H1 (cell line): ENCODE measurements at regions not wholly inside any gene's neighbourhood (a gene's known extent, or its start where the extent isn't known, plus 50 kb on each side); places are given as distances from the start of the nearest gene placed in this dataset.

Experiments used
- CTCF ChIA-PET: fragments of 300-600 bp; sonication (Branson Sonifier 250); formaldehyde crosslinking; loops from one replicate; lab custom pipeline; 2021; ENCODE audit not compliant: partially characterized antibody; lab: Charles Lee
- POLR2A ChIA-PET: fragments of 300-600 bp; sonication (Branson Sonifier 250); formaldehyde crosslinking; loops from one replicate; lab custom pipeline; 2021; ENCODE audit warnings: inconsistent platforms; ENCODE audit not compliant: partially characterized antibody; lab: Charles Lee
- DNase-seq, 2 experiments: peaks; one replicate each; pipeline versions ENCODE4 v3.0.0 to v3.0.0-alpha.2; 2010 to 2022; ENCODE audit warnings: low spot score in 2 of 2, low read depth in 1 of 2, mixed read lengths in 1 of 2
- FAIRE-seq: peaks from 2 replicates; lab custom pipeline; 2011; peaks lifted over from hg19 to GRCh38; lab: Jason Lieb, UNC
- H2AFZ ChIP-seq: 2 replicates; pipeline ENCODE4 v1.8.1; 2012; ENCODE audit warnings: low read length, inconsistent platforms
- H2AK5ac ChIP-seq: 2 replicates; pipeline ENCODE4 v1.6.1; 2013; ENCODE audit warnings: low read depth, low read length
- H2BK120ac ChIP-seq: replicated peaks from 2 replicates; pipeline ENCODE3; 2013; ENCODE audit warnings: low read depth, low read length, inconsistent platforms
- H2BK12ac ChIP-seq: 2 replicates; pipeline ENCODE4 v1.6.1; 2013; ENCODE audit warnings: low read depth, low read length
- H2BK15ac ChIP-seq: 2 replicates; pipeline ENCODE4 v1.6.1; 2013; ENCODE audit warnings: low read length
- H2BK20ac ChIP-seq: 2 replicates; pipeline ENCODE4 v1.6.1; 2013; ENCODE audit warnings: low read length
- H2BK5ac ChIP-seq: 2 replicates; pipeline ENCODE4 v1.6.1; 2013; ENCODE audit warnings: low read depth, low read length
- H3K14ac ChIP-seq: 2 replicates; pipeline ENCODE4 v1.6.1; 2013; ENCODE audit warnings: inconsistent platforms; ENCODE audit not compliant: insufficient read length
- H3K18ac ChIP-seq: 2 replicates; pipeline ENCODE4 v1.6.1; 2013; ENCODE audit warnings: low read length; ENCODE audit errors: extremely low read depth
- H3K23ac ChIP-seq: 2 replicates; pipeline ENCODE4 v1.6.1; 2013; ENCODE audit warnings: inconsistent platforms; ENCODE audit not compliant: insufficient read length
- H3K23me2 ChIP-seq: 2 replicates; pipeline ENCODE4 v1.6.1; 2013; ENCODE audit warnings: low read depth, low read length
- H3K27ac ChIP-seq: 2 replicates; pipeline ENCODE4 v1.6.1; 2011; ENCODE audit warnings: low read depth, low read length, inconsistent platforms
- H3K27me3 ChIP-seq, 4 experiments: replicated peaks in 1 of 4; 1 replicate in 1 of 4; 2 replicates in 3 of 4; pipeline versions ENCODE4 v1.6.1 to v1.8.1; 2011 to 2013; ENCODE audit warnings: low read length in 3 of 4, mild to moderate bottlenecking in 3 of 4, inconsistent platforms in 2 of 4, mixed read lengths in 2 of 4, moderate library complexity in 1 of 4; ENCODE audit not compliant: control insufficient read depth in 3 of 4, insufficient read depth in 3 of 4; ENCODE audit errors: extremely low read depth in 1 of 4
- H3K36me3 ChIP-seq, 4 experiments: 2 replicates each; pipeline versions ENCODE4 v1.6.1 to v1.8.1; 2011 to 2013; ENCODE audit warnings: mild to moderate bottlenecking in 4 of 4, low read length in 3 of 4, moderate library complexity in 2 of 4, control low read depth in 1 of 4, inconsistent platforms in 1 of 4; ENCODE audit not compliant: insufficient read depth in 4 of 4, control insufficient read depth in 2 of 4
- H3K4ac ChIP-seq: replicated peaks from 2 replicates; pipeline ENCODE3; 2013; ENCODE audit warnings: low read length, low read depth, mixed read lengths, inconsistent platforms; ENCODE audit not compliant: insufficient read length
- H3K4me1 ChIP-seq, 4 experiments: replicated peaks in 1 of 4; 1 replicate in 1 of 4; 2 replicates in 3 of 4; pipeline versions ENCODE4 v1.6.1 to v1.8.1; 2011 to 2013; ENCODE audit warnings: low read length in 3 of 4, inconsistent platforms in 2 of 4, mixed read lengths in 1 of 4; ENCODE audit not compliant: insufficient read depth in 4 of 4, control insufficient read depth in 3 of 4
- H3K4me2 ChIP-seq, 2 experiments: 2 replicates each; pipeline versions ENCODE4 v1.6.1 to v1.8.1; 2011 to 2013; ENCODE audit warnings: low read depth in 2 of 2, low read length in 2 of 2, control low read depth in 1 of 2, inconsistent platforms in 1 of 2, mild to moderate bottlenecking in 1 of 2; ENCODE audit not compliant: insufficient read depth in 1 of 2
- H3K4me3 ChIP-seq, 4 experiments: fragments of 200-600, 300-600 bp in 1 of 4; sonication (generic), shearing (Covaris generic), sonication (Bioruptor Twin) in 1 of 4; 2 replicates each; pipeline versions ENCODE4 v1.5.1 to v1.8.1; 2011 to 2016; ENCODE audit warnings: low read length in 4 of 4, low read depth in 3 of 4, control low read depth in 2 of 4, inconsistent platforms in 2 of 4, mild to moderate bottlenecking in 2 of 4, mixed read lengths in 1 of 4, moderate library complexity in 1 of 4; ENCODE audit not compliant: insufficient read depth in 2 of 4; ENCODE audit errors: extremely low read depth in 1 of 4
- H3K56ac ChIP-seq: replicated peaks from 2 replicates; pipeline ENCODE3; 2013; ENCODE audit warnings: low read depth, mild to moderate bottlenecking, mixed read lengths, low read length, inconsistent platforms; ENCODE audit not compliant: insufficient read length
- H3K79me1 ChIP-seq: 2 replicates; pipeline ENCODE4 v1.6.1; 2013; ENCODE audit warnings: low read depth, low read length, control low read depth
- H3K79me2 ChIP-seq, 2 experiments: 2 replicates each; pipeline versions ENCODE4 v1.6.1 to v1.8.1; 2012 to 2013; ENCODE audit warnings: low read length in 2 of 2, mild to moderate bottlenecking in 2 of 2, inconsistent platforms in 1 of 2; ENCODE audit not compliant: insufficient read depth in 2 of 2, control insufficient read depth in 1 of 2
- H3K9ac ChIP-seq, 4 experiments: replicated peaks in 1 of 4; 1 replicate in 1 of 4; 2 replicates in 3 of 4; pipeline versions ENCODE4 v1.6.1 to v1.8.1; 2011 to 2013; ENCODE audit warnings: low read depth in 3 of 4, low read length in 3 of 4, control low read depth in 2 of 4, mild to moderate bottlenecking in 2 of 4, moderate library complexity in 2 of 4, inconsistent platforms in 1 of 4; ENCODE audit errors: extremely low read depth in 1 of 4
- H3K9me3 ChIP-seq, 2 experiments: 2 replicates each; pipeline versions ENCODE4 v1.6.1 to v1.8.1; 2012 to 2013; ENCODE audit warnings: mild to moderate bottlenecking in 2 of 2, moderate library complexity in 2 of 2, control low read depth in 1 of 2, inconsistent platforms in 1 of 2, low read depth in 1 of 2, low read length in 1 of 2, mixed read lengths in 1 of 2; ENCODE audit not compliant: insufficient read depth in 2 of 2
- H4K20me1 ChIP-seq, 2 experiments: replicated peaks in 1 of 2; 2 replicates each; pipeline versions ENCODE3 to v1.8.1; 2011 to 2013; ENCODE audit warnings: inconsistent platforms in 2 of 2, low read length in 2 of 2, mild to moderate bottlenecking in 1 of 2; ENCODE audit not compliant: insufficient read depth in 2 of 2, control insufficient read depth in 1 of 2
- H4K5ac ChIP-seq: 2 replicates; pipeline ENCODE4 v1.6.1; 2013; ENCODE audit warnings: low read length, low read depth, mixed read lengths, inconsistent platforms; ENCODE audit not compliant: insufficient read length
- H4K8ac ChIP-seq: 2 replicates; pipeline ENCODE4 v1.8.0; 2013; ENCODE audit warnings: mild to moderate bottlenecking, moderate library complexity, low read length, inconsistent platforms; ENCODE audit not compliant: insufficient read depth; ENCODE audit errors: extremely low read depth
- H4K91ac ChIP-seq: replicated peaks from 2 replicates; pipeline ENCODE3; 2013; ENCODE audit warnings: low read length, mixed read lengths, inconsistent platforms; ENCODE audit not compliant: insufficient read length
- BCL11A ChIP-seq, 2 experiments: IDR thresholded peaks; one replicate each; pipeline ENCODE4 v1.6.1; 2011; ENCODE audit warnings: low read depth in 2 of 2, low read length in 2 of 2, mild to moderate bottlenecking in 2 of 2
- CTBP2 ChIP-seq: IDR thresholded peaks from 2 replicates; pipeline ENCODE4 v1.7.0; 2011; ENCODE audit warnings: borderline replicate concordance, mild to moderate bottlenecking, moderate library complexity, mixed read lengths, low read length; ENCODE audit not compliant: insufficient read depth, insufficient read length
- EGR1 ChIP-seq: IDR thresholded peaks from 2 replicates; pipeline ENCODE4 v1.6.1; 2011; ENCODE audit warnings: low read depth, low read length, borderline replicate concordance
- FOSL1 ChIP-seq: IDR thresholded peaks from 2 replicates; pipeline ENCODE4 v1.6.1; 2011; ENCODE audit warnings: mild to moderate bottlenecking, low read depth, low read length, moderate library complexity; ENCODE audit not compliant: insufficient read depth
- GABPA ChIP-seq: IDR thresholded peaks from 2 replicates; pipeline ENCODE4 v1.6.1; 2011; ENCODE audit warnings: mild to moderate bottlenecking, low read length, moderate library complexity, borderline replicate concordance; ENCODE audit not compliant: insufficient read depth
- KDM5A ChIP-seq: fragments of 200-600 bp; IDR thresholded peaks from 2 replicates; pipeline ENCODE4 v1.7.1; 2012; ENCODE audit warnings: mild to moderate bottlenecking, low read length, inconsistent platforms, mixed read lengths
- POLR2A ChIP-seq, 2 experiments: IDR thresholded peaks; 1 replicate in 1 of 2; 2 replicates in 1 of 2; pipeline ENCODE4 v1.6.1; 2011; ENCODE audit warnings: low read depth in 2 of 2, low read length in 2 of 2, mild to moderate bottlenecking in 2 of 2; ENCODE audit errors: control extremely low read depth in 1 of 2
- POLR2AphosphoS5 ChIP-seq: IDR thresholded peaks from 2 replicates; pipeline ENCODE4 v1.6.1; 2011; ENCODE audit warnings: low read depth, low read length
- RNF2 ChIP-seq: fragments of 200-900, 300-1000 bp; sonication (generic); IDR thresholded peaks from 2 replicates; pipeline ENCODE4 v1.7.1; 2016; ENCODE audit warnings: borderline replicate concordance, low read depth, mild to moderate bottlenecking, antibody characterized with exemption, low read length; ENCODE audit not compliant: poor library complexity, severe bottlenecking; ENCODE audit errors: missing control alignments
- RXRA ChIP-seq: IDR thresholded peaks from 2 replicates; pipeline ENCODE4 v1.6.1; 2011; ENCODE audit warnings: low read depth, mild to moderate bottlenecking, low read length, moderate library complexity; ENCODE audit not compliant: insufficient read depth
- SP4 ChIP-seq: IDR thresholded peaks from 2 replicates; pipeline ENCODE4 v1.6.1; 2012; ENCODE audit warnings: low read length, inconsistent platforms
- SUZ12 ChIP-seq: fragments of 200-600 bp; sonication (generic); IDR thresholded peaks from 2 replicates; pipeline ENCODE4 v1.6.1; 2012; ENCODE audit warnings: mild to moderate bottlenecking, inconsistent platforms, low read length, moderate library complexity, mixed read lengths
- TEAD4 ChIP-seq: IDR thresholded peaks from 2 replicates; pipeline ENCODE4 v1.6.1; 2012; ENCODE audit warnings: low read depth, low read length, inconsistent platforms, mixed read lengths
- YY1 ChIP-seq: IDR thresholded peaks from 2 replicates; pipeline ENCODE4 v1.6.1; 2011; ENCODE audit warnings: low read depth, mild to moderate bottlenecking, low read length
- ZNF274 ChIP-seq: IDR thresholded peaks from 2 replicates; pipeline ENCODE4 v1.7.0; 2012; ENCODE audit warnings: low read length, borderline replicate concordance; ENCODE audit errors: extremely low read depth
- TF ChIP-seq, protein P1 (sequence below): IDR thresholded peaks from 2 replicates; pipeline ENCODE4 v1.6.1; 2011; ENCODE audit warnings: low read depth, mild to moderate bottlenecking, low read length; ENCODE audit not compliant: insufficient read depth

DNA sequence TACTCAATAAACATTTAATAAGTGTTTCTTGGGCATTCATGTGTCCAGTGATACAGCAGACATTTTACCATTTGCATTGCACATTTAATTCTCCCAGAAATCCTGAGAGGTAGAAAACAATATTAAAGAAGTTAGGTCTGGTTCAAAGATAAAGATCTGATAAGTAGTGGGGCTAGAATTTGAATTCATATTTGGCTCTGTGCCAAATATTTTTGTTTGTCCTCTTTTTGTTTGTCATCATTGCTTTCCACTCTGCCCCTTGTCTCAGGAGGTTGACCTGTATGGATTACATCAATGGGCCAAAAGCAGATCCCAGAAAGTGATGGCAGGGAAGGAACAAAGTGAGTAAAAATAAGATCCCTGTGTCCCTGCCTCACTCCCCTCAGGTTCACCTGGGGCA is 441.9 kb upstream of the PKDCC start:
- Histone ChIP-seq H3K27ac (no peak overlapping the region), H2AK5ac (no peak overlapping the region), H3K18ac (no peak overlapping the region), H3K4me1 (no peaks in the 10 kb centered on the region), H3K9me3 (no peaks in the 10 kb centered on the region), H4K5ac (no peak overlapping the region), H2BK15ac (no peak overlapping the region), H2BK20ac (no peak overlapping the region), H3K4me2 (no peak overlapping the region), H3K14ac (no peak overlapping the region), H3K4ac (no peak overlapping the region), H3K23me2 (no peaks in the 10 kb centered on the region), H3K56ac (no peak overlapping the region), H2AFZ (no peak overlapping the region), H2BK120ac (no peak overlapping the region), H3K36me3 (no peaks in the 10 kb centered on the region), H4K91ac (no peak overlapping the region), H2BK12ac (no peak overlapping the region), H2BK5ac (no peak overlapping the region), H4K8ac (no peak overlapping the region), H3K79me2 (no peaks in the 10 kb centered on the region), H3K4me3 (no peak overlapping the region), H4K20me1 (no peaks in the 10 kb centered on the region), H3K79me1 (no peaks in the 10 kb centered on the region), H3K23ac (no peak overlapping the region), H3K9ac (no peak overlapping the region), H3K27me3 (no peaks in the 10 kb centered on the region)
- FAIRE-seq, result no peak
- ChIA-PET CTCF (no interaction called here), POLR2A (no interaction called here)
- no peak for DNase-seq
- no peak for TF ChIP-seq BCL11A (IDR thresholded peaks at IDR 0.05; ENCODE audit: low read depth in 2 of 2, low read length in 2 of 2)
- no peak for TF ChIP-seq POLR2AphosphoS5
- no peak for TF ChIP-seq TEAD4
- TF ChIP-seq RXRA, result no peak
- TF ChIP-seq GABPA, result no peak
- no peak for TF ChIP-seq EGR1
- no peak for TF ChIP-seq CTBP2
- TF ChIP-seq, protein P1, sequence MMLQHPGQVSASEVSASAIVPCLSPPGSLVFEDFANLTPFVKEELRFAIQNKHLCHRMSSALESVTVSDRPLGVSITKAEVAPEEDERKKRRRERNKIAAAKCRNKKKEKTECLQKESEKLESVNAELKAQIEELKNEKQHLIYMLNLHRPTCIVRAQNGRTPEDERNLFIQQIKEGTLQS, result no peak
- TF ChIP-seq SP4, result no peak
- TF ChIP-seq ZNF274, result no peak
- TF ChIP-seq KDM5A, result no peak
- no peak for TF ChIP-seq RNF2
- TF ChIP-seq YY1, result no peak
- no peak for TF ChIP-seq FOSL1
- TF ChIP-seq SUZ12, result no peak
- TF ChIP-seq POLR2A (IDR thresholded peaks at IDR 0.05; ENCODE audit: control extremely low read depth in 1 of 2, low read depth in 2 of 2, low read length in 2 of 2), result no peak
